Ovary (tissue), 7 donors: ENCODE measurements at regions not wholly inside any gene's neighbourhood (a gene's known extent, or its start where the extent isn't known, plus 50 kb on each side); places are given as distances from the start of the nearest gene placed in this dataset.

Experiments
- DNase-seq, 5 donors: peaks; one replicate each; pipeline ENCODE4 v3.0.0-alpha.2; 2019 to 2020
- H3K27ac ChIP-seq, 2 donors: fragments of 200-600 bp; one replicate each; pipeline versions ENCODE4 v1.5.1 to v1.8.0; 2019 to 2022
- H3K27me3 ChIP-seq: fragments of 200-600 bp; one replicate; pipeline ENCODE4 v1.8.0; 2022
- H3K36me3 ChIP-seq: fragments of 200-600 bp; sonication (generic); one replicate; pipeline ENCODE4 v1.5.1; 2019
- H3K4me1 ChIP-seq: one replicate; pipeline ENCODE4 v1.8.1; 2013; ENCODE audit warnings: mild to moderate bottlenecking, moderate library complexity; ENCODE audit not compliant: insufficient read depth
- H3K4me3 ChIP-seq: fragments of 200-600 bp; sonication (generic); one replicate; pipeline ENCODE4 v1.5.1; 2017
- H3K9me3 ChIP-seq, 2 donors: fragments of 200-600 bp in 1 of 2; sonication (generic) in 1 of 2; one replicate each; pipeline versions ENCODE4 v1.5.1 to v1.8.1; 2013 to 2019; ENCODE audit warnings: mild to moderate bottlenecking in 1 of 2, moderate library complexity in 1 of 2
- CTCF ChIP-seq, 3 donors: fragments of 450-650 bp in 2 of 3; fragments of 200-600 bp in 1 of 3; IDR thresholded peaks; one replicate each; pipeline versions ENCODE4 v1.5.1 to v1.8.0; 2016 to 2022; ENCODE audit warnings: antibody characterized with exemption in 3 of 3, mild to moderate bottlenecking in 1 of 3
- EP300 ChIP-seq: sonication (generic); formaldehyde crosslinking; IDR thresholded peaks from one replicate; pipeline ENCODE4 v1.6.1; 2017; ENCODE audit warnings: antibody characterized with exemption
- POLR2A ChIP-seq: fragments of 450-650 bp; IDR thresholded peaks from one replicate; pipeline ENCODE4 v1.6.1; 2017; ENCODE audit warnings: antibody characterized with exemption, mild to moderate bottlenecking, moderate library complexity
- WGBS, 3 donors: extraction: QIAGEN DNeasy Blood & Tissue Kit in 1 of 3; methylation state at CpG; one replicate each; pipeline versions ENCODE4 v1.1.5 to v1.1.7; 2013 to 2017; 5-methylcytosine and 5-hydroxymethylcytosine counted together
- intact Hi-C, 4 donors: fragments of 100-400 bp; cut with DNase I; formaldehyde crosslinking; loops; one replicate each; pipeline versions ENCODE4 v1.11.0 to v1.15.1; 2022 to 2023
- donor health status: DM: no; HTN: no; CAD: no; lungs with moderate emphysema.
- donor health status: DM: no; HTN: no; CAD: no.
- donor health status: Bipolar disorder and iron deficiency.
- donor health status: DM: no; HTN: no; CAD: no.
- donor health status: DM: yes; HTN: yes; CAD: no.

DNA sequence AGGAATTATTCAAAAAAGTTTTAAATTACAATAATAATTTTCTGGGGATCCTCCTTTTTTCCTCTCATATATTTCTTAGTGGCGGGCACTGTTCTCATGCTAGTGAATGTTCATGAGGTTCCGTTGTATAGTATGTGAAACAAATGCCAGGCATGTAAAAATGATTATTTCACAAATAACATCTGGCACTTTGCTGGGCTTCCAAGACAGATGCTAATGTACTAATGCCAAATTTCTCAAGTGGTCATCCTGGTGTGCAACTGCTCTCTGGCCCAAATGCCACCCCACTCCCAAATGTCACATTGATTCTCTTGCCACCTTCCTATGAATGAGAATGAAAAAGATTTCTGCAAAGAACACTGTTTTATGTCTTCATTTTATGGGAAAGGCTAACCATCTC lies 564.0 kb upstream of the GCFC2 start:
- intact Hi-C loops, result no loop called here
- WGBS, 3 donors, result 88 to 90% (median 88%) methylated on average over 2 of the region's 2 CpGs

GRCh38 chr2:76274160-76274559 lies 563.4 kb upstream of the GCFC2 start:
- H3K36me3 ChIP-seq, result no peaks in the 10 kb centered on the region
- H3K27ac ChIP-seq, result no peak overlapping the region
- no peaks in the 10 kb centered on the region for H3K9me3 ChIP-seq
- intact Hi-C loops, result no loop called here
- TF ChIP-seq CTCF (IDR thresholded peaks at IDR 0.05) (no peak), POLR2A (no peak), EP300 (no peak)
- no peaks in the 10 kb centered on the region for H3K27me3 ChIP-seq
- H3K4me1 ChIP-seq, result no peaks in the 10 kb centered on the region
- no peak for DNase-seq
- no peak overlapping the region for H3K4me3 ChIP-seq

More for the DNA sequence above, 564.0 kb upstream of the GCFC2 start:
- no peaks in the 10 kb centered on the region for H3K4me1 ChIP-seq
- H3K27me3 ChIP-seq, result no peaks in the 10 kb centered on the region
- H3K4me3 ChIP-seq, result no peak overlapping the region
- no peak for DNase-seq
- H3K9me3 ChIP-seq, result no peaks in the 10 kb centered on the region
- TF ChIP-seq POLR2A (no peak), CTCF (IDR thresholded peaks at IDR 0.05) (no peak), EP300 (no peak)
- no peaks in the 10 kb centered on the region for H3K36me3 ChIP-seq
- no peak overlapping the region for H3K27ac ChIP-seq

DNA sequence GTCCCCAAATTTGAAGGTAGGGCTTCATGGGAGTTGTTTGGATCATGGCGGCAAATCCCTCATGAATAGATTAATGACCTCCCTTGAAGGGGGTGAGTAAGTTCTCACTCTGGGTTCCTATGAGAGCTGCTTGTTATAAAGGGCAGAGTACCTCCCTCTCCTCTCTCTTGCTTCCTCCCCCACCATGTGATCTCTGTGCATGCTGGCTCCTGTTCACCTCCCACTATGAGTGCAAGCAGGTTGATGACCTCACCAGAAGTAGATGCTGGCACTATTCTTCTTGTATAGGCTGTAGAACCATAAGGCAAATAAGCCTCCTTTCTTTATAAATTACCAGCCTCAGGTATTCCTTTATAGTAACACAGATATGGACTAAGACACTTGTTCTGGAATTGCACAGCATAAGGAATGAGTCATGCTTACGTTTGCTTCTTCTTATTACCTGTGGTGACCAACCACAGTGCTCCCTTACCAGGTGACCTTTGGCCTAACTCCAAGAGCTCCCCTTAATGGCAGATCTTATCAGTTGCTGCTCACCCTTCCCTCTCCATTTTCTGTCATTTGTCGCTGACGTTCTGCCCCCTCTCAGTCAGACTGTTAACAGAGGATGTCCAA lies 559.5 kb upstream of the GCFC2 start:
- Histone ChIP-seq H3K4me3 (no peak overlapping the region), H3K27me3 (no peaks in the 10 kb centered on the region), H3K36me3 (no peaks in the 10 kb centered on the region), H3K9me3 (no peaks in the 10 kb centered on the region), H3K27ac (no peak overlapping the region), H3K4me1 (no peaks in the 10 kb centered on the region)
- 78 to 85% (median 81%) methylated on average over 4 of the region's 4 CpGs for WGBS, 3 donors
- no peak for TF ChIP-seq EP300
- no peak for TF ChIP-seq POLR2A
- no peak for TF ChIP-seq CTCF (IDR thresholded peaks at IDR 0.05)
- no peak for DNase-seq
- intact Hi-C loops, result no loop called here

- TF ChIP-seq EP300, result no peak
- no peak for TF ChIP-seq CTCF (IDR thresholded peaks at IDR 0.05)
- no peak for TF ChIP-seq POLR2A
These were observed 558.3 kb upstream of the GCFC2 start for GRCh38 chr2:76268902-76269620.

More at GRCh38 chr2:76268902-76269620, 558.3 kb upstream of the GCFC2 start:
- Histone ChIP-seq H3K4me3 (no peak overlapping the region), H3K4me1 (no peaks in the 10 kb centered on the region), H3K27ac (no peak overlapping the region), H3K9me3 (no peaks in the 10 kb centered on the region), H3K36me3 (no peaks in the 10 kb centered on the region), H3K27me3 (no peaks in the 10 kb centered on the region)
- DNase-seq, result no peak
- intact Hi-C loops, result no loop called here
- WGBS, 3 donors, result 12 to 13% (median 13%) methylated on average over 5 of the region's 5 CpGs
